Adrenal gland (tissue), 5 donors: ENCODE measurements at regions not wholly inside any gene's neighbourhood (a gene's known extent, or its start where the extent isn't known, plus 50 kb on each side); places are given as distances from the start of the nearest gene placed in this dataset.

Experiments used
- CTCF ChIP-seq, 6 experiments: fragments of 450-650 bp in 4 of 6; fragments of 200-600 bp in 2 of 6; sonication (generic) in 1 of 6; IDR thresholded peaks; 1 replicate in 5 of 6; 2 replicates in 1 of 6; pipeline versions ENCODE4 v1.5.1 to v1.8.0; 2016 to 2021; ENCODE audit warnings: antibody characterized with exemption in 6 of 6, mild to moderate bottlenecking in 2 of 6, moderate library complexity in 1 of 6
- POLR2A ChIP-seq, 2 donors: fragments of 450-650 bp; IDR thresholded peaks; one replicate each; pipeline ENCODE4 v1.6.1; 2017; ENCODE audit warnings: antibody characterized with exemption in 2 of 2, mild to moderate bottlenecking in 2 of 2, moderate library complexity in 1 of 2
- donor health status: DM: no; HTN: no; CAD: no.

GRCh38 chr1:187078321-187078720 is 249.6 kb downstream of the PLA2G4A start:
- no peak for TF ChIP-seq CTCF (IDR thresholded peaks at IDR 0.05)
- TF ChIP-seq POLR2A (IDR thresholded peaks at IDR 0.05): no peak
